AG04450 (cell line): ENCODE measurements at regions not wholly inside any gene's neighbourhood (a gene's known extent, or its start where the extent isn't known, plus 50 kb on each side); places are given as distances from the start of the nearest gene placed in this dataset.

Experiments used
- CTCF ChIA-PET: fragments of 300-600, 350-600 bp; formaldehyde crosslinking; extraction: SDS; loops from one replicate; lab custom pipeline; 2022; ENCODE audit warnings: antibody characterized with exemption, inconsistent platforms; lab: Charles Lee
- POLR2A ChIA-PET: fragments of 350-600 bp; formaldehyde crosslinking; extraction: SDS; loops from one replicate; lab custom pipeline; 2021; ENCODE audit warnings: antibody characterized with exemption, inconsistent platforms; lab: Yijun Ruan, JAX
- DNase-seq: peaks from one replicate; pipeline ENCODE4 v3.0.0-alpha.2; 2011; ENCODE audit warnings: low read depth, low spot score
- H3K27ac ChIP-seq: one replicate; pipeline ENCODE4 v1.5.1; 2012; ENCODE audit warnings: low read depth, low read length, control low read depth
- H3K27me3 ChIP-seq: one replicate; pipeline ENCODE4 v1.6.0; 2012; ENCODE audit warnings: low read length; ENCODE audit not compliant: control insufficient read depth, insufficient read depth
- H3K4me3 ChIP-seq: 2 replicates; pipeline ENCODE4 v1.5.1; 2011; ENCODE audit warnings: mild to moderate bottlenecking, low read depth, low read length, control low read depth
- H3K9me3 ChIP-seq: 2 replicates; pipeline ENCODE4 v1.5.1; 2012; ENCODE audit warnings: low read length; ENCODE audit not compliant: control insufficient read depth, insufficient read depth
- CTCF ChIP-seq: IDR thresholded peaks from 2 replicates; pipeline ENCODE4 v1.5.1; 2011; ENCODE audit warnings: low read depth, low read length, control low read depth, inconsistent platforms

GRCh38 chr15:81573098-81573746 is 199.2 kb upstream of the TMC3 start:
- Histone ChIP-seq H3K27ac (no peak overlapping the region), H3K4me3 (no peak overlapping the region), H3K27me3 (no peaks in the 10 kb centered on the region), H3K9me3 (no peaks in the 10 kb centered on the region)
- no peak for DNase-seq
- POLR2A ChIA-PET = no interaction called here
- CTCF ChIA-PET = no interaction called here
- no peak for TF ChIP-seq CTCF

- Histone ChIP-seq H3K4me3 (no peak overlapping the region), H3K27me3 (no peaks in the 10 kb centered on the region), H3K9me3 (no peaks in the 10 kb centered on the region), H3K27ac (no peak overlapping the region)
- no peak for DNase-seq
- POLR2A ChIA-PET = no interaction called here
- CTCF ChIA-PET = interaction anchor here (0.6 kb wide), 1 partner anchor 10 kb away, joined by 3 read pairs; no protein-coding TSS in a partner anchor
- no peak for TF ChIP-seq CTCF
Observed at GRCh38 chr15:81572190-81572589, 198.2 kb upstream of the TMC3 start.

GRCh38 chr15:81569286-81570080 is 195.5 kb upstream of the TMC3 start:
- POLR2A ChIA-PET = no interaction called here
- H3K27me3 ChIP-seq = no peaks in the 10 kb centered on the region
- DNase-seq = no peak
- H3K9me3 ChIP-seq = no peaks in the 10 kb centered on the region
- H3K4me3 ChIP-seq = no peak overlapping the region
- no peak overlapping the region for H3K27ac ChIP-seq
- no peak for TF ChIP-seq CTCF
- CTCF ChIA-PET = no interaction called here

GRCh38 chr15:81567924-81568323 is 193.9 kb upstream of the TMC3 start:
- H3K4me3 ChIP-seq = no peak overlapping the region
- no peaks in the 10 kb centered on the region for H3K27me3 ChIP-seq
- ChIA-PET POLR2A (no interaction called here), CTCF (no interaction called here)
- no peak for TF ChIP-seq CTCF
- no peaks in the 10 kb centered on the region for H3K9me3 ChIP-seq
- DNase-seq = no peak
- no peak overlapping the region for H3K27ac ChIP-seq

GRCh38 chr15:81562986-81563385 is 189.0 kb upstream of the TMC3 start:
- no peaks in the 10 kb centered on the region for H3K9me3 ChIP-seq
- no peak for TF ChIP-seq CTCF
- DNase-seq = no peak
- ChIA-PET POLR2A (no interaction called here), CTCF (interaction anchor here (0.6 to 0.7 kb wide), 2 partner anchors 10 to 115 kb away, joined by 3 read pairs; no protein-coding TSS in a partner anchor)
- no peak overlapping the region for H3K27ac ChIP-seq
- no peak overlapping the region for H3K4me3 ChIP-seq
- no peaks in the 10 kb centered on the region for H3K27me3 ChIP-seq
